A549 (cell line): ENCODE measurements at regions not wholly inside any gene's neighbourhood (a gene's known extent, or its start where the extent isn't known, plus 50 kb on each side); places are given as distances from the start of the nearest gene placed in this dataset.
"Not testable (repeated sequence)": the region's sequence is repeated elsewhere in the genome, so short reads cannot be mapped to it uniquely, and the experiment has no call there.

Experiments used
- ATAC-seq, 2 experiments: fragments of 200-7000 bp in 1 of 2; fragments of >200 bp in 1 of 2; cut with Nextera tagmentation in 1 of 2; cut with Tn5 transposase in 1 of 2; 3 replicates each; pipeline versions ENCODE4 v1.8.0 to v1.9.1; 2018 to 2020; ENCODE audit warnings: mild to moderate bottlenecking in 1 of 2, moderate library complexity in 1 of 2
- CTCF ChIA-PET: fragments of 300-600 bp; sonication (Branson Sonifier 250); formaldehyde crosslinking; extraction: SDS; loops from one replicate; lab custom pipeline; 2021; ENCODE audit warnings: antibody characterized with exemption, inconsistent platforms; lab: Yijun Ruan, JAX
- POLR2A ChIA-PET: fragments of 350-600 bp; formaldehyde crosslinking; extraction: SDS; loops from one replicate; lab custom pipeline; 2021; ENCODE audit warnings: antibody characterized with exemption, inconsistent platforms; lab: Yijun Ruan, JAX
- DNase-seq, 2 experiments: peaks; one replicate each; pipeline versions ENCODE4 v3.0.0 to v3.0.0-alpha.2; 2011 to 2016; ENCODE audit warnings: low read depth in 1 of 2, low spot score in 1 of 2
- FAIRE-seq: peaks from 2 replicates; lab custom pipeline; 2011; peaks lifted over from hg19 to GRCh38; lab: Jason Lieb, UNC
- H3K27ac ChIP-seq, 2 experiments: fragments of >200 bp; sonication (Bioruptor Twin); formaldehyde crosslinking; 3 replicates each; pipeline ENCODE4 v1.5.1; 2016 to 2017
- H3K4me1 ChIP-seq: fragments of >200 bp; sonication (Bioruptor Twin); formaldehyde crosslinking; 3 replicates; pipeline ENCODE4 v1.6.1; 2016
- H3K4me2 ChIP-seq: fragments of >200 bp; sonication (Bioruptor Twin); formaldehyde crosslinking; 3 replicates; pipeline ENCODE4 v1.6.1; 2016
- H3K4me3 ChIP-seq: fragments of >200 bp; sonication (Bioruptor Twin); formaldehyde crosslinking; 3 replicates; pipeline ENCODE4 v1.5.1; 2016
- H3K9me3 ChIP-seq: fragments of >200 bp; sonication (Bioruptor Twin); formaldehyde crosslinking; 3 replicates; pipeline ENCODE4 v1.6.1; 2016
- BCL3 ChIP-seq: fragments of >200 bp; sonication (Bioruptor Twin); formaldehyde crosslinking; IDR thresholded peaks from 3 replicates; pipeline ENCODE4 v1.6.1; 2016
- BHLHE40 ChIP-seq: IDR thresholded peaks from 2 replicates; pipeline ENCODE4 v1.6.1; 2012; ENCODE audit warnings: low read depth, low read length, inconsistent platforms
- CHD4 ChIP-seq: fragments of 200-600 bp; sonication (generic); IDR thresholded peaks from 2 replicates; pipeline ENCODE4 v1.6.1; 2016; ENCODE audit warnings: antibody characterized with exemption, mild to moderate bottlenecking, borderline replicate concordance
- EHF ChIP-seq: fragments of 250-450 bp; sonication (Bioruptor Pico); IDR thresholded peaks from 2 replicates; pipeline ENCODE4 v1.5.0; 2020; ENCODE audit warnings: mild to moderate bottlenecking
- ELK1 ChIP-seq: fragments of 150-350 bp; IDR thresholded peaks from 2 replicates; pipeline ENCODE4 v1.6.1; 2014; ENCODE audit warnings: low read depth, mild to moderate bottlenecking, low read length
- HDAC2 ChIP-seq: fragments of 200-600 bp; sonication (generic); IDR thresholded peaks from 2 replicates; pipeline ENCODE4 v1.6.1; 2016
- KDM1A ChIP-seq: fragments of 200-600 bp; sonication (generic); IDR thresholded peaks from 2 replicates; pipeline ENCODE4 v1.6.1; 2016; ENCODE audit warnings: low read depth, mild to moderate bottlenecking
- KDM5A ChIP-seq: fragments of 200-600 bp; sonication (generic); IDR thresholded peaks from 2 replicates; pipeline ENCODE4 v1.6.1; 2016; ENCODE audit warnings: antibody characterized with exemption, mild to moderate bottlenecking
- MAFK ChIP-seq: fragments of 450-650 bp; IDR thresholded peaks from 2 replicates; pipeline ENCODE4 v1.6.1; 2014; ENCODE audit not compliant: partially characterized antibody
- NFE2L2 ChIP-seq: fragments of 150-350 bp; conservative IDR thresholded peaks from 2 replicates; pipeline ENCODE4 v1.6.1; 2014; ENCODE audit warnings: low read length
- PBX3 ChIP-seq: IDR thresholded peaks from 2 replicates; pipeline ENCODE4 v1.6.1; 2012
- RARB ChIP-seq: fragments of 250-450 bp; sonication (Bioruptor Pico); IDR thresholded peaks from 2 replicates; pipeline ENCODE4 v1.8.0; 2021; ENCODE audit warnings: mild to moderate bottlenecking, moderate library complexity
- ZC3H11A ChIP-seq: fragments of 450-650 bp; IDR thresholded peaks from 2 replicates; pipeline ENCODE4 v1.6.1; 2014; ENCODE audit warnings: antibody characterized with exemption, mild to moderate bottlenecking
- WGBS: methylation state at CpG from one replicate; pipeline ENCODE4 v1.1.6; 2017; ENCODE audit errors: missing lambda C conversion rate; 5-methylcytosine and 5-hydroxymethylcytosine counted together
- TF ChIP-seq, protein P1 (sequence below): IDR thresholded peaks from 2 replicates; pipeline ENCODE4 v1.6.1; 2012; ENCODE audit warnings: low read depth, borderline replicate concordance
- TF ChIP-seq, protein P2 (sequence below): fragments of >200 bp; sonication (Bioruptor Twin); formaldehyde crosslinking; IDR thresholded peaks from 2 replicates; pipeline ENCODE4 v1.6.1; 2016

GRCh38 chr2:187890690-187891089 is 336.5 kb upstream of the TFPI start:
- Histone ChIP-seq H3K4me2 (no peak overlapping the region), H3K4me3 (no peak overlapping the region), H3K4me1 (no peaks in the 10 kb centered on the region), H3K27ac (no peak overlapping the region), H3K9me3 (no peaks in the 10 kb centered on the region)
- FAIRE-seq = no peak
- TF ChIP-seq ZC3H11A (no peak), EHF (no peak), ELK1 (no peak), MAFK (no peak), CHD4 (no peak), BCL3 (no peak), PBX3 (no peak)
- ChIA-PET POLR2A (no interaction called here), CTCF (interaction anchor here (0.6 to 1.1 kb wide), 2 partner anchors 48 to 634 kb away, joined by 3 read pairs; no protein-coding TSS in a partner anchor)
- WGBS = 63% methylated on average over 2 of the region's 2 CpGs
- DNase-seq = no peak
- ATAC-seq = no peak

GRCh38 chr2:187900021-187900420 is 345.8 kb upstream of the TFPI start:
- Histone ChIP-seq H3K4me1 (no peaks in the 10 kb centered on the region), H3K4me2 (no peak overlapping the region), H3K27ac (no peak overlapping the region), H3K4me3 (no peak overlapping the region), H3K9me3 (no peaks in the 10 kb centered on the region)
- ATAC-seq (no peak), FAIRE-seq (no peak), DNase-seq (no peak)
- TF ChIP-seq MAFK = no peak
- no peak for TF ChIP-seq NFE2L2
- TF ChIP-seq KDM5A = no peak
- no peak for TF ChIP-seq RARB
- TF ChIP-seq HDAC2 = no peak
- TF ChIP-seq, protein P1, sequence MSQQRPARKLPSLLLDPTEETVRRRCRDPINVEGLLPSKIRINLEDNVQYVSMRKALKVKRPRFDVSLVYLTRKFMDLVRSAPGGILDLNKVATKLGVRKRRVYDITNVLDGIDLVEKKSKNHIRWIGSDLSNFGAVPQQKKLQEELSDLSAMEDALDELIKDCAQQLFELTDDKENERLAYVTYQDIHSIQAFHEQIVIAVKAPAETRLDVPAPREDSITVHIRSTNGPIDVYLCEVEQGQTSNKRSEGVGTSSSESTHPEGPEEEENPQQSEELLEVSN = no peak
- no peak for TF ChIP-seq BHLHE40
- ChIA-PET CTCF (no interaction called here), POLR2A (no interaction called here)

DNA sequence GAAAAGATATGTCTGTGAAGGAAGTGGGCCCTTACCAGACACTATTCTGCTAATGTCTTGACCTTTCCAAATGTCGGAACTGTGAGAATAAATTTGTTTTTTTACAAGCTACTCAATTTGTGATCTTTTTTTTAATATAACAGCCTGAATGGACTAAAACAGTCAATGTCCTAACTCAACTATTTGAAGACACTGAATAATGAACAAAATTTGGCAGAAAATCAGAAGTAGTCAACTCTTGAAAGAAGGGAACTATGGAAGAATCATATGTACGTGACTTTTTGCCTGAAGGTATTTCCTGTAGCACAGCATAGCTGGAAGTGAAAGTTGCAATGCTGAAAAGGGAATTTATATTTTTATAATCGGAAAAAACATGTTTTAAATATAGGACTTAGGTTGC is 351.8 kb upstream of the TFPI start:
- WGBS = 70% methylated on average over 3 of the region's 3 CpGs
- no peak overlapping the region for H3K4me3 ChIP-seq
- POLR2A ChIA-PET = no interaction called here

DNA sequence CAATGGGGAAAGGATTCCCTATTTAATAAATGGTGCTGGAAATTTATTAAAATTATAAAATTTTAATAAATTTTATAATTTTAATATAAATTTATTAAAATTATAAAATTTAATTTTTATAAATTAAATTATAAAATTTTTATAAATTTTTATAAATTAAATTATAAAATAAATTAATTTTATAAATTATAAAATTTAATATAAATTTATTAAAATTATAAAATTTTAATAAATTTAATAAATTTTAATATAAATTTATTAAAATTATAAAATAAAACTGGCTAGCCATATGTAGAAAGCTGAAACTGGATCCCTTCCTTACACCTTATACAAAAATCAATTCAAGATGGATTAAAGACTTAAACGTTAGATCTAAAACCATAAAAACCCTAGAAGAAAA is 356.7 kb upstream of the TFPI start:
- 92% methylated on average over 1 of the region's 1 CpG for WGBS
- ATAC-seq, CTCF ChIA-PET, H3K4me3 ChIP-seq, H3K27ac ChIP-seq, H3K9me3 ChIP-seq, DNase-seq, POLR2A ChIA-PET, H3K4me1 ChIP-seq, H3K4me2 ChIP-seq, FAIRE-seq: not testable (repeated sequence)

More for the DNA sequence above, 351.8 kb upstream of the TFPI start:
- TF ChIP-seq ZC3H11A = no peak
- TF ChIP-seq, protein P2, sequence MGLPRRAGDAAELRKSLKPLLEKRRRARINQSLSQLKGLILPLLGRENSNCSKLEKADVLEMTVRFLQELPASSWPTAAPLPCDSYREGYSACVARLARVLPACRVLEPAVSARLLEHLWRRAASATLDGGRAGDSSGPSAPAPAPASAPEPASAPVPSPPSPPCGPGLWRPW = no peak
- TF ChIP-seq KDM1A = no peak
- FAIRE-seq (no peak), DNase-seq (no peak), ATAC-seq (no peak)
- no peaks in the 10 kb centered on the region for H3K9me3 ChIP-seq
- H3K27ac ChIP-seq = no peak overlapping the region
- H3K4me2 ChIP-seq = no peak overlapping the region
- CTCF ChIA-PET = no interaction called here
- H3K4me1 ChIP-seq = no peaks in the 10 kb centered on the region
